ENCODE measurements at regions not wholly inside any gene's neighbourhood (a gene's known extent, or its start where the extent isn't known, plus 50 kb on each side); places are given as distances from the start of the nearest gene placed in this dataset.

DNA sequence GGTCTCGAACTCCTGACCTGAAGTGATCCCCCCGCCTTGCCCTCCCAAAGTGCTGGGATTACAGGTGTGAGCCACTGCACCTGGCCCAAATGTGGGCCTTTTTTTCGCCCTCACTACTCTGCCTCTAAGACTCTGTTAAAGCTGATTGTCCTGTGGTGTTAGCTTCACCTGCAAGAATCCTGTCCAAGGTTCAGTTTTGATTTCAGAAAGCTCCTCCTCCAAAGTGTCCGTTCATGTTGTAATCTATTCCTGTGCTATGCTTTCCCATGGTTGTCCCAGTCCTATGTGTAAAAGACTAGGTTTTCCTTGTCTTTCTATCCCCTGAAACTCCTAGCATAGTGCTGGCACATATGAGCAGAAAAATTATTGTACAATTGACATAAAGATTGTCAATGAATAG lies 440.9 kb downstream of the KLF5 start:
- intact Hi-C loops (cut with micrococcal nuclease; ENCODE audit: unreplicated experiment): no loop called here
- TF ChIP-seq, protein P1, sequence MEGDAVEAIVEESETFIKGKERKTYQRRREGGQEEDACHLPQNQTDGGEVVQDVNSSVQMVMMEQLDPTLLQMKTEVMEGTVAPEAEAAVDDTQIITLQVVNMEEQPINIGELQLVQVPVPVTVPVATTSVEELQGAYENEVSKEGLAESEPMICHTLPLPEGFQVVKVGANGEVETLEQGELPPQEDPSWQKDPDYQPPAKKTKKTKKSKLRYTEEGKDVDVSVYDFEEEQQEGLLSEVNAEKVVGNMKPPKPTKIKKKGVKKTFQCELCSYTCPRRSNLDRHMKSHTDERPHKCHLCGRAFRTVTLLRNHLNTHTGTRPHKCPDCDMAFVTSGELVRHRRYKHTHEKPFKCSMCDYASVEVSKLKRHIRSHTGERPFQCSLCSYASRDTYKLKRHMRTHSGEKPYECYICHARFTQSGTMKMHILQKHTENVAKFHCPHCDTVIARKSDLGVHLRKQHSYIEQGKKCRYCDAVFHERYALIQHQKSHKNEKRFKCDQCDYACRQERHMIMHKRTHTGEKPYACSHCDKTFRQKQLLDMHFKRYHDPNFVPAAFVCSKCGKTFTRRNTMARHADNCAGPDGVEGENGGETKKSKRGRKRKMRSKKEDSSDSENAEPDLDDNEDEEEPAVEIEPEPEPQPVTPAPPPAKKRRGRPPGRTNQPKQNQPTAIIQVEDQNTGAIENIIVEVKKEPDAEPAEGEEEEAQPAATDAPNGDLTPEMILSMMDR (conservative IDR thresholded peaks at IDR 0.05; ENCODE audit: low read length): no peak
- no peak for TF ChIP-seq EZH2phosphoT487 (IDR thresholded peaks at IDR 0.05; ENCODE audit: borderline replicate concordance, low read depth, low read length)
- H3K9me2 ChIP-seq (ENCODE audit: insufficient read depth, low read length): no peaks in the 10 kb centered on the region
- H3K9me3 ChIP-seq (ENCODE audit: low read length): no peaks in the 10 kb centered on the region
- no peak overlapping the region for H3K27ac ChIP-seq (ENCODE audit: low read depth, low read length, poor library complexity, severe bottlenecking)
- no peak overlapping the region for H2AFZ ChIP-seq (ENCODE audit: low read length)
- no TSS peak for BruUV-seq (replicated peaks)
- ChIA-PET POLR2A (interaction anchor here (0.6 kb wide), 1 partner anchor 92 kb away, joined by 3 read pairs; no protein-coding TSS in a partner anchor), CTCF (ENCODE audit: unreplicated experiment) (no interaction called here)
- no peak overlapping the region for H3K4me3 ChIP-seq (ENCODE audit: low read depth, low read length, poor library complexity, severe bottlenecking)
- no peak overlapping the region for H3K4me2 ChIP-seq (ENCODE audit: low read length)
- no peaks in the 10 kb centered on the region for H3K4me1 ChIP-seq (ENCODE audit: insufficient read depth, low read length, poor library complexity, severe bottlenecking)
- DNase-seq (ENCODE audit: low spot score): no peak
- no peaks in the 10 kb centered on the region for H3K79me2 ChIP-seq (ENCODE audit: insufficient read depth, low read depth, low read length)
- H3K36me3 ChIP-seq (ENCODE audit: insufficient read depth, low read length): no peaks in the 10 kb centered on the region
- no peaks in the 10 kb centered on the region for H4K20me1 ChIP-seq (ENCODE audit: insufficient read depth, low read length)

DNA sequence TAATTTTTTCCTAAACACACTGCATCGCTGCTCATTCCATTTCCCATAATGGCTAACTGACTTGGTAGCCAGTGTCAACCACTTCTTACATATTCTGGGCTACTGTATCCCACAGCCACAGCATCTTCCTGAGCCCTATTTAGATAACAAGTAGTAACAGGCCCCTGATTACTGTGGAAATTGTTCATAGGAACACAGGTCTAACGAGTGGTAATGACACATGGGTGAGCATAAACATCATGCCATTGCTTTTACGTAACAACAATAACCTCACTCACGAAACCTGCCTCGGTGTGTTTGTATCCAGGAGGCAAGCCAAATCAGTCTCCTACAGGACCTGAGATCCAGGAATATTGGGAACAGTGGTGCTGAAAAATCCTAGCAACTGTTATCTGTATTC lies 438.6 kb downstream of the KLF5 start:
- H3K9me3 ChIP-seq (ENCODE audit: low read length): no peaks in the 10 kb centered on the region
- H3K4me1 ChIP-seq (ENCODE audit: insufficient read depth, low read length, poor library complexity, severe bottlenecking): no peaks in the 10 kb centered on the region
- no TSS peak for BruUV-seq (replicated peaks)
- ChIA-PET POLR2A (no interaction called here), CTCF (ENCODE audit: unreplicated experiment) (no interaction called here)
- no peaks in the 10 kb centered on the region for H3K9me2 ChIP-seq (ENCODE audit: insufficient read depth, low read length)
- no peaks in the 10 kb centered on the region for H3K79me2 ChIP-seq (ENCODE audit: insufficient read depth, low read depth, low read length)
- H3K4me3 ChIP-seq (ENCODE audit: low read depth, low read length, poor library complexity, severe bottlenecking): no peak overlapping the region
- H4K20me1 ChIP-seq (ENCODE audit: insufficient read depth, low read length): no peaks in the 10 kb centered on the region
- no peak for TF ChIP-seq EZH2phosphoT487 (IDR thresholded peaks at IDR 0.05; ENCODE audit: borderline replicate concordance, low read depth, low read length)
- TF ChIP-seq, protein P1 (conservative IDR thresholded peaks at IDR 0.05; ENCODE audit: low read length): no peak
- no peak overlapping the region for H2AFZ ChIP-seq (ENCODE audit: low read length)
- H3K36me3 ChIP-seq (ENCODE audit: insufficient read depth, low read length): no peaks in the 10 kb centered on the region
- intact Hi-C loops (cut with micrococcal nuclease; ENCODE audit: unreplicated experiment): no loop called here
- H3K4me2 ChIP-seq (ENCODE audit: low read length): no peak overlapping the region
- no peak for DNase-seq (ENCODE audit: low spot score)
- H3K27ac ChIP-seq (ENCODE audit: low read depth, low read length, poor library complexity, severe bottlenecking): no peak overlapping the region

DNA sequence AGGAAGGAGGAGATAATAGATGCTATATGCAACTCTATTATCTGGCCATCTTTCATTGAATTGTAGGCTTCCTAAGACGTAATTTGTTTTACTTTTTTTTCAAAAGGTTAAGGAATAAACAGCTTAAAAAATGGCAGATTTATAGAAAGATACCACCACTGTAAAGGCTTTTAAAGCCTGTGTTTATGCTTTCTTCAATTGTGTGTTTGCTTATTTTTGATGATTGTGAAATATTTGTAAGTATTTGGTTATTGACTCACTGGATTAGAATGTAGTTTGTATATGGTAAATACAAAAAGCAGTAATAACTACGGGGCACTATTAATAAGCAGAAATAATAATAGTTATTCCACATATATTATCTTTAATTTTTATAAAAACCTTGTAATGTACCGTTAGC lies 437.9 kb downstream of the KLF5 start:
- Histone ChIP-seq H3K9me3 (ENCODE audit: low read length) (no peaks in the 10 kb centered on the region), H3K79me2 (ENCODE audit: insufficient read depth, low read depth, low read length) (no peaks in the 10 kb centered on the region), H3K36me3 (ENCODE audit: insufficient read depth, low read length) (no peaks in the 10 kb centered on the region), H2AFZ (ENCODE audit: low read length) (no peak overlapping the region), H4K20me1 (ENCODE audit: insufficient read depth, low read length) (no peaks in the 10 kb centered on the region), H3K27ac (ENCODE audit: low read depth, low read length, poor library complexity, severe bottlenecking) (no peak overlapping the region), H3K4me1 (ENCODE audit: insufficient read depth, low read length, poor library complexity, severe bottlenecking) (no peaks in the 10 kb centered on the region), H3K4me3 (ENCODE audit: low read depth, low read length, poor library complexity, severe bottlenecking) (no peak overlapping the region), H3K4me2 (ENCODE audit: low read length) (no peak overlapping the region), H3K9me2 (ENCODE audit: insufficient read depth, low read length) (no peaks in the 10 kb centered on the region)
- no TSS peak for BruUV-seq (replicated peaks)
- DNase-seq (ENCODE audit: low spot score): no peak
- CTCF ChIA-PET (ENCODE audit: unreplicated experiment): no interaction called here
- POLR2A ChIA-PET: no interaction called here
- TF ChIP-seq EZH2phosphoT487 (IDR thresholded peaks at IDR 0.05; ENCODE audit: borderline replicate concordance, low read depth, low read length): no peak
- TF ChIP-seq, protein P1 (conservative IDR thresholded peaks at IDR 0.05; ENCODE audit: low read length): no peak
- intact Hi-C loops (cut with micrococcal nuclease; ENCODE audit: unreplicated experiment): no loop called here
